ENCODE measurements at regions not wholly inside any gene's neighbourhood (a gene's known extent, or its start where the extent isn't known, plus 50 kb on each side); places are given as distances from the start of the nearest gene placed in this dataset.

DNA sequence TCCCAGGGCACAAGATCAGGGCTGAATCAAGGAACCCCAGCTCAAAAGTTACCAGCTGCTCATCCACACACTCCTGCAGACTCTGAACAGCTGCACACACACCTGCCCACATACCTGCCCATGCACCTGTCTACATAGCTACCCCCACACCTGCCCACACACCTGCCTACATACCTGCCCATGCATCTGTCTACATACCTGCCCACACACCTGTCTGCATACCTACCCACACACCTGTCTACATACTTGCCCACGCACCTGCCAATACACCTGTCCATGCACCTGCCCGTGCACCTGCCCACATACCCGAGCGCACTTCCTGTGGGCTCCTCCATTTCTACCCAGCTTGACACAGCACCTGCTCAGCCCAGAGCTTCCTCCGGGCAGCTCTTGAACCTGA is 122.8 kb upstream of the AGAP1 start:
- DNase-seq: no peak

DNA sequence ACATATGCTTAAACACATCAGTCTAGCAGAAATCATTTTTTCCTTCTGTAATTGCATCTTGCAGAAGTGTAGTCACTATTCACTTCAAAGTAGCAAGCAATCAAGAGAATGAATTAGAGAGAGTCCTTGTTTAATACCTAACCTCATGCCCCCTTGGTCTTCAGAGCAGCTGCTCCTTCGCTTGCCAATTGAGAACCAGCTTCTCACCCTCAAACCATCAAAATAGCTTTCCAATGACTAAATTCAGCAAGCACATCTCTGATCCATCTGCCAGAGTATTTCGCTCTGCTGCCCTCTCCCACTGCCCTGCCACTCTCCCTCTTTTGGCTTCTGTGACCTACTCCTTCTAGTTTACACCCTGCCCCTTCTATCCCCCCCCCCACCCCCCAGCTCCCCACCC is 120.7 kb upstream of the AGAP1 start:
- DNase-seq: no peak

DNA sequence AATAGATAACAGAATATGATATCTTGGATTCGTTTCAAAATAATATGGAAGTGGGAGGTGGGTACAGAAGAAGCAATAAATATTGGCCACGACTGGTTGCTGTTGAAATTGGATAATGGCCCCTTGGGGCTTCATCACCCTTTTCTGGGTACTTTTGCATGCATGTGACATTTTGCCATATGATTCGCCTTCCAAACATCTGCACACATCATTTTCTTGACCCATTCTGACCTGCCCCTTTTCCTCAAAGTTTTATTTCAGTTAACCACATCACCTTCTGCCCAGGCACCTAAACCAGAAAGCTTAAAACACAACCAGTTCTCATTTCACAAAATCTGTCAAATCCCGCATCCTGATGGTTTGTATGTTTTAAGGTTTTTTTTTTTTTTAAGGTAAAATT is 116.7 kb upstream of the AGAP1 start:
- no peak for DNase-seq

DNA sequence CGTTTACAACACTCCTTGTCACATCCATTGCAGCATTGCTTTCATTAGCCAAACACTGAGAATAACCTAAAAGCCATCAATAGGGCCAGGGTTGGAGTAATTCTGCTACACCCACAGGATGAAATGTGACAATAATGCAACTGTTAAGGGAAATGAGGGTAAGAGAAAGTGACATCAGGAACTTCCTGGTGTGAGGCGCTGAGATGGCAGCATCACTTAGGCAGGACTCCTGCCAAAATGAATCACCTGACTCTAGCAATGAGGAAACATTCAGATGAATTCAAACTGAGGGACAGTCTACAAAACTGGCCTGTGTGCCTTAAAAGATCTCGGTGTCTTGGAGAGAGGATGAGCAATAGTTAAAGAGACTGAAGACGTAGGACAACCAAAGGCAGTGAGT is 115.6 kb upstream of the AGAP1 start:
- DNase-seq: no peak

DNA sequence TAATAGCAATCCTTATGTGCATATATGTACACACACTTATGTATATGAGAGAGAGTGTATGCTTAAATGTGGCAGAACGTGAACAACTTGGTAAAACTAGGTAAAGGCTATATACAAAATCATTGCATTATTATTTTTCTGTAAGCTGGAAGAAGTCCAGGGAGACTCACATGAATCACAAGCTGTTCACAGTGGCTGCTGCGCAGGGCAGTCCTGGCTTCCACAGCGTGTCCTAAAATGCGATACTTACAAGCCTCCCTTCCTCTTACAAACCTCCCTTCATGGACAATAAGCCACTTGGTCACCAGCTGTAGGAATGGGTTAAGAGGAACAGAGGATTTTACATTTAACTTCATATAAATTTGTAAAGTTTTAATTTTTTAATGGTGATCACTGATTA is 114.9 kb upstream of the AGAP1 start:
- DNase-seq: no peak

DNA sequence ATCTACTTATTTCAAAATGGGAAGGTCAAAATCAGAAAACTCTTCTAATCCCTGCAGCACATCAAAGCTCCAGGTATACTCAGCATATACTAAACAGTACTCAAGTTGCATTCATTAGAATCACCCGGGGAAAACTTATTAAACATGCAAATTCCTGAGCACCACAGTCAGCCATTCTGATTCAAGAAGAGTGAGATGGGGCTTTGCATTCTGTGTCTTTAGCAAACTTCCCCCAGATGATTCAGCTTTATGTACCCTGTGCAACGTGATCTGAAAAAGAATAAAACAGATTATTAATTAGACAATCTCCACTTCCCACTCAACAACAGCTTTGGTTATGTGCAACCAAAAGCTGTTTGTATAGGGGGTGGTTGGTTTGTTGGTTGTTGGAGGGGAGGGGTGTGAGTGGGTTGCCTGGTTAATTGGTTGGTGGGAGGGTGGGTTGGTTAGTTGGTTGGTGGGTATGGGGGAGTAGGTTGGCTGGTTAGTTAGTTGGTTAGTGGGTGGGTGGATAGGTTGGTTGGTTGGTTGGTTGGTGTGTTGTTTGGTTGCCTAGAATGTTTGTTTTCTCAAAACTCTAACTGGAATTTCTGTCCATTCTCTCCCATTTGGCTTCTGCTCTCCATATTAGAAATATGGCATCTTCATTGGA is 112.5 kb upstream of the AGAP1 start:
- DNase-seq: no peak

DNA sequence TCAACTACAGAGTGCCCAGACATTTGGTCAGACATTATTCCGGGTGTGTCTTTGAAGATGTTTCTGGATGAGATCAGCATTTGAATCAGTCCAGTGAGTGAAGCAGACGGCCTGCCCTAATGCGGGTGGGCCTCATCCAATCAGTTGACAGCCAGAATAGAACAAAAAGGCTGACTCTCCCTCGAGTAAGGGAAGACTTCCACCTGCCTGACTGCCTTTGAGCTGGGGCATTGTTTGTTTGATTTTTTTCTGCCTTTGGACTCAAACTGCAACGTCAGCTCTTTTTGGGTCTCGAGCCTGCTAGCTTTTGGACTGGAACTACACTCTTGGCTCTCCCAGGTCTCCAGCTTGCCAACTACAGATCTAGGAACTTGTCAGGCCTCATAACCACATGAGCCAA is 111.7 kb upstream of the AGAP1 start:
- DNase-seq: no peak

DNA sequence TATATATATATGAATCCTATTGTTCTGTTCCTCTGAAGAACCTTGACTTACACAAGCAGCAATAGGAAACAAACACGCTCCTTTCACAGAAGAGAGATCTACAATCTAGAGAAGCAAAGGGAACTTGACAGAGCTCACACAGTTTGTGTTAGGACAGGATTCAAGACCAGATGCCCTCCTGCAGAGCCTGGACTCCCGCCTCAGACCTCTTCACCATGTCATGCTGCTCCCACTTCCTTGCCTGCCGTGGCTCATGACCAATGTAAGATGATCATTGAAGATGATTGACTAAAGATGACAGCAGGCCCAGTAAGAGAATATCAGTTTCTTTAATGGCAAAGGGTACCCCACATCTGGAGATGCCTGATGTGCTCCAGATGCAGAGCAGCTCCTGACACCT is 111.2 kb upstream of the AGAP1 start:
- no peak for DNase-seq

DNA sequence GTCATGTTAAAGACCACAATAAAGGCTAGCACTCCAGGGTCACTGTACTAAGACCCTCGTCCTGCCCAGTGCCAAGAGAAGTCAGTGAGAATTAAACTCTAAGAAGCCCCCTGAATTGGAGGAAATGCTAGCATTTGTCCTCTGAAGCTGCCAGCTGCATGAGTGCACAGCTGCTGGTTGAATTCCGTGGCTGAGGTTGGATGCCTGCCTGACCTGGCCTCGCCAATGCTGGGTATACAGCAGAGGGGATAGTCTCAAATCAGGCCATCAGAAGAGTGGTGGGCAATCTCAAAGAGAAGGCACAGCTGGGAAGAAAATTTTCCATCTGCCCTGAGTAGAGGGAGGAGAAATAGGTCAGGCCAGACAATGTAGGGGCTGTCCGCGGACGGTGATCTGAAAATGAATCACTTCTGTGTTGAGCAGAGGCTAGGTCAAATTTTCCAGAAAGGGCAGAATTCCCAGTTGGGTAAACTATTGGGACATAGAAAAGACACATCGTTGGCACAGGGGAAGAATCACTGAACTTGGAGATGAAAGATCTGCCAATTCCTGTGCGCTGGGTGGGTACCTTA is 110.5 kb upstream of the AGAP1 start:
- no peak for DNase-seq

DNA sequence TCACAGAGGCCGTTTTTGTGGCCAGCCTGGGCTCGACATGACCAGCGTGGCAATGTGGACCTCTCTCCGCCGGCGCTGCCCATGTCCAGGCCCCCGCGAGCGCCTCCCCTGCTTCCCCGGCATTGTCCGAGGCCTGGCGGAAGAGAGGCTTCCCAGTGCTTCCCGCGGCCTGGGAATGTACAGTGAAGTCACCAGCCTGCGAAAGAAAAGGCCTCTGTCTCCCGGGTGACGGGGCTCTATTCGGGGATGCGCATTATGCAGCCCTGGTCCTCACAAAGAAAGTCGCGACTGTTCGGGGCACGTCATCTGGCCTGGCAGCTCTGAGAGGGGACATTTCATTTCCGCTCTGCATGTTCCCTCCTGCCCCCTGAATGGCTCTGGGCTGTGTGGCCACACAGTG is 109.2 kb upstream of the AGAP1 start:
- DNase-seq: no peak

DNA sequence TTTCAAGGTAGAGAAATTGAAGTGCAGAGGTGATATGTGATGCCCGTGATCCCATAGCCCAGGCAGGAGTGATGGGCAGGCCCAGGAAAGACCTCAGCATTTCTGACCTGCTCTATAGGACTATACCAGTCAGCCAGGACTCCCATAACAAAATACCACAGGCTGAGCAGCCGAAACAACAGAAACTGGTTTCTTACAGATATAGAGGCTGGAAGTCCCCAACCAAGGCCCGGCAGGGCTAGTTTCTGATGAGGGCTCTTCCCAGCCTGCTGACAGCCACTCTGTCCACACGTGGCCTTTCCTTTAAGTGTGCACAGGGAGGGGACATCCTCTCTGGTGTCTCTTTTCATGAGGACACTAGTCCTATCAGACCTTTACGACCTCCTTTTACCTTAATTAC is 104.2 kb upstream of the AGAP1 start:
- DNase-seq: no peak

DNA sequence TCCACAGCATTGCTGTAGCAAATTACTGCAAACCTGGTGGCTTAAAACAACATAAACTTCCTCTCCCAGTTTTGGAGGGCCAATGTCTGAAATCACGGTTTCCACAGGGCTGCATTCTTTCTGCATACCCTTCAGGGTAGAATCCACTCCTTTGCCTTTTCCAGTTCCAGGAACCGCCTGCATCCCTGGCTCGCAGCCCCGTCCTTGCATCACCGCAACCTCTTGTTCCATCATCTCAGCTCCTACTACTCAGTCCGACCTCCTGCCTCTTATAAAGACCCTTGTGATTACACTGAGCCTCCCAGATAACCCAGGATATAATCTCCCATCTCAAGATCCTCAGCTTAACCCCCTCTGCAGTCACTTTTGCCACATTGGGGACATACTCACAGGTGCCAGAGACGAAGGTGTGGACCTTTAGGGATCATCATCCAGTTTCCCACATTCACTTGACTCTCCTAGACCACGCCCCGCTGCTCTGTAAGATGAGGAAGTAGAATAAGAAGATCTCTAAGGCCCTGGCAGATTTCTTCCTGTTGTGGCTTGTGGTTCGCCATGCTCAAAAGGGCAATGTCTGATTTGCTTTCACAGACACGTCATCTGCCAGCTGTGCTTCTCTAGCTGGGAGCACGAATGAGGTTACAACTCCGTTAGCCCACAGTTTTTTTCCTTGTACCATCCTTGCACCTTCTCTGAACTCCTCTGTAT is 103.6 kb upstream of the AGAP1 start:
- DNase-seq: peak; percentile 43 to 50

DNA sequence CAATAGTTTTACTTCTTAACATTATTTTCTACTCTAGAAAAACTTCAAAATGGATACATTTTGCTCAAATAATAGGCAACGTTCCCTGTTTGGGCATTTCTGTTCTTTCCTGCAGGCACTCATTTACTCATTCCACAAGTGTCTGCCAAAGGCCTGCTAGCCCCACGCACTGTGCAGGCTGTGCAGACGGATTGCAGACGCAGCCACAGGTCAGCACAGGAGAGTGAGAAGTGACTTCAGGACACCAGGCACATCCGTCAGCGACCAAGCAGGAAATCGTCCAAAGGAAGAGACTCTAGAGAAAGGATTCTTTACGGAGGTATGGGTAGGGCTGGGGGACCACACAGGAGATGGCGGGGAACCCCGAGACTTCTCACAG is 103.0 kb upstream of the AGAP1 start:
- DNase-seq: no peak

DNA sequence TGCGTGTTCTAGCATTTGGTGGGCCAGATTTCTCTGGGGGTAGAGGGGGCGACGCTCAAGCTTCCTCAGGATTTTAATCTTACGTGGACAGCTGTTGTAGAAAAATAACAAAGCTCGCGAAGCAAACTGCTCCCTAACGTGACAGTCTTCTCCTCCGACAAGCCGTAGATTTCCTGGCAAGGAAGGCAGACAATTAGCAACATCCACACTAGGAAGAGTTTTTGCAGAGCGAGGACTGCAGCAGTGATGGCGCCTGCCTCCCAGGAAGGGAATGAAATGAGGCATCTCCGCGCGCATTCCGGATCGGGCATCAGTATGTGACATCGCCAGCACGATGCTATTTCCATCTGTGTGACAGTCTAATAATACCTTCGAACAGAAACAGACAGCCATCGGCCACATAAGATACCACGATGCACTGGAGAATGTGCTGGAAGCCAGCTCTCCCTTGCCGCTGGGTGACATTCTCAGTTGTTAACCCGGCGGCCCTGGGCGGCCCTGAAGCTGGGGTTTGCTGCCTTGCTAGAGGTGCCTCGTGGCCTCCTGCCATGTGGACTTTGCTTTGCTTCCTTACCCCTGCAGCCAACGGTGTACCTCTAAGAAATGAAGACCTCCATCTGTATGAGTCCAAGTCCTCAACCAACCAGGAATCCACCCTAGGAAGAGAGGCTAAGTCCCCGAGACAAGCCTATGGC is 101.8 kb upstream of the AGAP1 start:
- no peak for DNase-seq

DNA sequence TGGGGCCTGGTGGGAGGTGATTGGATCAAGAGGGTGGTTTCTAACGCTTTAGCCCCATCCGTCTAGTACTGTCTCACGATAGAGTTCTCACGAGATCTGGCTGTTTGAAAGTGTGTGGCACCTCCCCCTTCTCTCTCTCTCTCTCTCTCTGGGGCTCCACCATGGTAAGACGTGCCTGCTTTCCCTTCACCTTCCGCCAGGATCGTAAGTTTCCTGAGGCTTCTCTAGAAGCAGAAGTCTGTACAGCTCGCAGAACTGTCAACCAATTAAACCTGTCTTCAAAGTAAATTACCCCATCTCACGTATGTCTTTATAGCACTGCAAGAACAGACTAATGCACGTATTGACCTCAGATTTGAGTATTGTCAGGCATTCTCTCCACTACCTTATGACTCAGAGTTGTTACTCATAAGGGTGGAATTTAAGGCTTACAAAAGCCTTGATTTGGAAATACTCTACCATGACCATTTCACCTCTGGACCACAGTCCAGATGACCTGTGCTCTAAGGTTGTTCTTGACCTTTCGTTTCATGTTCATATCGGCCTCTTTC is 99.5 kb upstream of the AGAP1 start:
- DNase-seq: no peak

DNA sequence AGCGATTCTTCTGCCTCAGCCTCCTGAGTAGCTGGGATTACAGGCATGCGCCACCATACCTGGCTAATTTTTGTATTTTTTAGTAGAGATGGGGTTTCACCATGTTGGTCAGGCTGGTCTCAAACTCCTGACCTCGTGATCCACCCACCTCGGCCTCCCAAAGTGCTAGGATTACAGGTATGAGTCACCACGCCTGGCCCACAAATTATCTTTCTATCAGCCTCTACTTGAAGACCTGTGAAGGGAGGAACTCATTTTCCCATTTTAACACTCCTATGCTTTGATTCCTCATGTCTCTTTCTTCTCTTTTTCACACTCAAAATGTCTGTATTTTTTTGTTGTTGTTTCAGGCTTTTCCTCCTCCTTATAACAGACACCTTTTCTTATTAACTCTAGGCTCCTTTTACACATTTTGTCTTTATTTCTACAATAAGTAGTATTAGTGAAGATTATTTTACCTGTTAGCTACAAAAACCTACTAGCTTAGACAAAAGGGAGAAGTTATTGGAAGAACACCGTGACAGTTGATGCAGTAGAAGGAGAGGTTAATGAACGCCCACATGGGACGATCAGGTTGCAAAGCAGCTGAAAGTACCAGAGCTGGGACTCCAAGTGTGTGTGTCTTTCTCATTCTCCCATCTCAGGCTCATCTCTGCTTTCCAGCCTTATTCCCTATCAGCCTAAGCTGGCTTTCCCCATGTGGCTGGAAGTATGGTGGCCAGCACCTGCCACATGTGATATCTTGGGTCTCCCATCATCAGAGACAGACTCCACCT is 97.6 kb upstream of the AGAP1 start:
- DNase-seq: no peak

DNA sequence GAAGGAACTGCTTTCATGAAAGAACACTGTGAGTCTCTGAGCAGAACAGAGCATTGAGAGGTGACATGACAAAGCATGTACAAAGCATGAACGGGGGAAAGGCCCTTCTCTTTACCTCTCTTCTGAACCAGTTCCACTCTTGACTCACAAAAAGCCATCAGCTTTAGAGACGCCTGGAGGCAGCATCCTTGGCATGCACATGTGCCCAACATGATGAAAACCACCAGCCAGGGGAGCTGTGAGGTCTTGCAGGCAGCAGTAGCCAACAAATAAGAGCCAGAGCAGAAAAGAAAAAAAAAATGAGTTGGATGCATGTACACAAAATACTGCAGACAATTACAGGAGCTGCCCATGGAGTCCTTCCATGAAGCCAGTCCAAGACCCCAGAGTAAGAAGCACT is 95.5 kb upstream of the AGAP1 start:
- DNase-seq: no peak

DNA sequence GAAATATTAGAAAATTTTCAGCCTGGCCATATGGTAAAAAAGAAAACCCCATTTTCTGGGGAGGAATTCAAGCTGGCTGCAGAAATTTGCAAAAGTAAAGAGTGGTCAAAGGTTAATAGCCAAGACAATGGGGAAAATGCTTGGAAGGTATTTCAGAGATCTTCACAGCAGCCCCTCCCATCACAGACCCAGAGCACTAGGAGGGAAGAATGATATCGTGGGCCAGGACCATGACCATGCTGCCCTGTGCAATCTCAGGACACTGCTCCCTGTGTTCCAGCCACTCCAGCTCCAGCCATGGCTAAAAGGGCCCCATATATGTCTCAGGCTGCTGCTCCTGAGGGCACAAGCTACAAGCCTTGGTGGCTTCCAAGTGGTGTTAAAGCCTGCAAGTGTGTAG is 93.9 kb upstream of the AGAP1 start:
- DNase-seq: no peak

DNA sequence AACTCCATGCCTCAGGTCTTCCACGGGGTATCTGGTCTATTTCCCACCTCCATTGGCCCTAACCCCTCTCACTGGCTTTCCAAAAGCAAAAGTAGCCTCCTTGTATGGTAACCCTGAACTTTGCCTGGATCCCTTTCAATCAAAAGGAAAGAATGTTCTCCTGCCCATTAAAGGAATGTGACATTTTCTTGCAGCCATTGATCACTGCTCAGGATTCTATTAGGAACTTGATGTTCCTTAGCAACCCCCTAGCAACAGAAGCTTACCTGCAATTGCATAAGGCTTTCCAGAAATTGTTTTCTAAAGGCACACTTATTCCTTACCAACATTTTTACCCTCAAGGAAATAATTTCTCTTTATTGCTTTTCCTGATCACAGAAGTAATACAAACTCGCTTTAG is 91.4 kb upstream of the AGAP1 start:
- no peak for DNase-seq

DNA sequence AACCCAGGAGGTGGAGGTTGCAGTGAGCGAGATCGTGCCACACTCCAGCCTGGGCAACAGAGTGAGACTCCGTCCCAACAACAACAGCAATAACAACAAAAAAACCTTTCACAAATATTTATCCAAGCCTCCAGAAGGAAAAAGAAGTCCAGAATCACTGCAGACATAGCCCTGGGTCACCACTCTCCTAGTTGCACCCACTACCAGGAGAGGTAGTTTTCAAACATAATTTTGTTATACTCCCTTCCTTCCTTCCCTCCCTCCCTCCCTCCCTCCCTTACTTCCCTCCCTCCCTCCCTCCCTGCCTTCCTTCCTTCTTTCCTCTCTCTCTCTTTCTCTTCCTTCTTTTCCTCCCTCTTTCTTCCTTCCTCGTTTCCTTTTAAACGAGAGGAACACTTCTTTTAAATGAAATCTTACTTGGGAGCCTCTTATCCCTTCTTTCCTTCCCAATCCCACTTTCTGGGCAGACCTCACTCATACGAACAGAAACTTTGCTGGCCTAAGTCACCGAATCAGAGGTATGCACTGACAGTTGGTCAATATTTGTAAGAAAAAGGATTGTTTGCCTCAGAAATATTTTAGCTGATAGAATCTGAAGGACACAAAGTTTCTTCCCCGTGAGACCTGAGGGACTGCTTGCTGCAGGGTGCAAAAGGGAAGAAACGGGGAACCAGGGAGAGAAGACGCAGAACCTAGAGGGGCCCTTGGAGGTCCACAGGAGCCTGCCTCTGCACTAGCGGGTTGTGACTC is 88.1 kb upstream of the AGAP1 start:
- DNase-seq: no peak

DNA sequence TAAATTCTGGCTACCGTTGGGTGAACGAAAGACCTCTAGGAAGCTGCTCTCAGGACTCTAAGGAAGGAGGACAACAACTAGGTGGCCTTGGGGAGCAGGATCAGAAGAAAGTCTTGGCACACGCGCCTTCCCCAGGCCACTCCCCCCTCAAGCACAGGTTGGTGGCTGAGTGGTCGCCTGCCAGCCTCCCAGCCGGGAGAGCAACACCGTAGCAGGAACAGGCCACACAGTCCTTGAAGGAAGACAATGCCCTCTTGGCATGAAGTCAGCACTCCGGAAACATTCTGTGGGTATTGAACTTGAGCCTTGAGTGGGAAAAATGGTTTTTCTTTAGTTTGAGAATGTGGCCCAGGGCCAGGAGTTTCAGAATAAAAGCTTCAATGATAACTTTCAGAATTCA is 87.4 kb upstream of the AGAP1 start:
- no peak for DNase-seq

DNA sequence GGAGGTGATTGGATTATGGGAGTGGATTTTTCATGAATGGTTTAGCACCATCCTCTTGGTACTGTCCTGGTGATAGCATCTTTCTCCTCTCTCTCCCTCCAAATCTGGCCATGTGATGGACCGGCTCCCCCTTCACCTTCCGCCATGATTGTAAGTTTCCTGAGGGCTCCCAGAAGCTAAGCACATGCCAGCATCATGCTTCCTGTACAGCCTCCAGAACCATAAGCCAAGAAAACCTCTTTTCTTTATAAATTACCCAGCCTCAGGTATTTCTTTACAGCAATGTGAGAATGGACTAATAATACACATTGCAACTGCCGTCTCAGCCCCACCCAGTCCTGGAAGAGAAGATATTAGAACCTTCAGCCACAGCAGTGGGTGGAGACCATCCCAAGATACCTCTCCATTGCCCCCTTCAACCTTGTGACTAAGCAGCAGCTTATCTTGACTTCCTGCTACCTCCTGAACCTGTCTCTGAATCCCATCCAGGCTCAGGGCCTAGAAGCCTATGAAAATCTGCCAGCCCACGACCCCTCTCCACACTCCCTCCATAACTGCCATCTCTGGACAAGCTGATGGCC is 81.8 kb upstream of the AGAP1 start:
- DNase-seq: no peak

All from activated T-cell treated with anti-CD3 and anti-CD28 coated beads, Interleukin-2, amount 50 U/mL, for 48 hours (primary cell).